WTC11 (cell line): ENCODE measurements at regions not wholly inside any gene's neighbourhood (a gene's known extent, or its start where the extent isn't known, plus 50 kb on each side); places are given as distances from the start of the nearest gene placed in this dataset.

Experiments used
- ATAC-seq: fragments of 200-7000 bp; cut with Tn5 transposase; 2 replicates; pipeline ENCODE4 v1.10.0; 2021; ENCODE audit warnings: mild to moderate bottlenecking, moderate library complexity
- CTCF ChIA-PET: fragments of 300-600 bp; sonication (Branson Sonifier 250); formaldehyde crosslinking; loops from one replicate; lab custom pipeline; 2021; ENCODE audit warnings: antibody characterized with exemption; lab: Charles Lee
- POLR2A ChIA-PET: fragments of 350-600 bp; sonication (Branson Sonifier 250); formaldehyde crosslinking; loops from one replicate; lab custom pipeline; 2021; ENCODE audit warnings: antibody characterized with exemption; lab: Charles Lee
- DNase-seq: peaks from one replicate; pipeline ENCODE4 v3.0.0; 2021; ENCODE audit warnings: low spot score
- H3K27ac Mint-ChIP-seq: 2 replicates; pipeline ENCODE4 v1.8.0; 2021; ENCODE audit warnings: mixed read lengths
- H3K27me3 Mint-ChIP-seq: 2 replicates; pipeline ENCODE4 v1.8.0; 2021; ENCODE audit warnings: low read depth, mild to moderate bottlenecking, moderate library complexity, mixed read lengths
- H3K36me3 Mint-ChIP-seq: 2 replicates; pipeline ENCODE4 v1.8.0; 2021; ENCODE audit warnings: mixed read lengths
- H3K4me1 Mint-ChIP-seq: 2 replicates; pipeline ENCODE4 v1.8.0; 2022; ENCODE audit warnings: mixed read lengths
- H3K4me3 Mint-ChIP-seq: 2 replicates; pipeline ENCODE4 v1.8.0; 2021; ENCODE audit warnings: mild to moderate bottlenecking, moderate library complexity, mixed read lengths
- H3K9me3 Mint-ChIP-seq: 2 replicates; pipeline ENCODE4 v1.8.0; 2021; ENCODE audit warnings: mixed read lengths
- ETV6 ChIP-seq: sonication (generic); formaldehyde crosslinking; IDR thresholded peaks from 2 replicates; pipeline ENCODE4 v1.8.1; 2022; ENCODE audit warnings: mild to moderate bottlenecking, missing genetic modification reagents
- GRHL2 ChIP-seq: fragments of 250-450 bp; sonication (Bioruptor Pico); IDR thresholded peaks from 2 replicates; pipeline ENCODE4 v1.8.0; 2022; ENCODE audit warnings: mild to moderate bottlenecking, moderate library complexity; ENCODE audit not compliant: insufficient replicate concordance, severe bottlenecking
- JAZF1 ChIP-seq: fragments of 250-450 bp; sonication (Bioruptor Pico); IDR thresholded peaks from 2 replicates; pipeline ENCODE4 v1.9.0; 2021; ENCODE audit warnings: moderate library complexity, mild to moderate bottlenecking, inconsistent platforms
- NFATC4 ChIP-seq: fragments of 250-450 bp; sonication (Bioruptor Pico); IDR thresholded peaks from 2 replicates; pipeline ENCODE4 v1.9.0; 2021; ENCODE audit warnings: mild to moderate bottlenecking
- NFE2L1 ChIP-seq: sonication (generic); formaldehyde crosslinking; IDR thresholded peaks from 2 replicates; pipeline ENCODE4 v1.8.1; 2023; ENCODE audit warnings: missing genetic modification reagents
- NR1H2 ChIP-seq: sonication (generic); formaldehyde crosslinking; IDR thresholded peaks from 2 replicates; pipeline ENCODE4 v1.9.0; 2021; ENCODE audit warnings: mild to moderate bottlenecking, moderate library complexity, missing genetic modification reagents
- SP1 ChIP-seq: sonication (generic); formaldehyde crosslinking; conservative IDR thresholded peaks from 2 replicates; pipeline ENCODE4 v1.8.1; 2022; ENCODE audit warnings: missing genetic modification reagents
- ZNF423 ChIP-seq: fragments of 250-450 bp; sonication (Bioruptor Pico); IDR thresholded peaks from 2 replicates; pipeline ENCODE4 v2.1.2; 2022; ENCODE audit warnings: mild to moderate bottlenecking, moderate library complexity
- TF ChIP-seq, protein P1 (sequence below): sonication (generic); formaldehyde crosslinking; IDR thresholded peaks from 2 replicates; pipeline ENCODE4 v1.8.1; 2023; ENCODE audit warnings: mild to moderate bottlenecking, missing genetic modification reagents, moderate library complexity
- TF ChIP-seq, protein P2 (sequence below): sonication (generic); formaldehyde crosslinking; IDR thresholded peaks from 2 replicates; pipeline ENCODE4 v1.8.0; 2023; ENCODE audit warnings: missing genetic modification reagents
- TF ChIP-seq, protein P3 (sequence below): sonication (generic); formaldehyde crosslinking; IDR thresholded peaks from 2 replicates; pipeline ENCODE4 v1.8.1; 2022; ENCODE audit warnings: low read depth, mild to moderate bottlenecking, moderate library complexity, missing genetic modification reagents, borderline replicate concordance
- TF ChIP-seq, protein P4 (sequence below): sonication (generic); formaldehyde crosslinking; IDR thresholded peaks from 2 replicates; pipeline ENCODE4 v1.8.0; 2023; ENCODE audit warnings: mild to moderate bottlenecking, missing genetic modification reagents
- TF ChIP-seq, protein P5 (sequence below): sonication (generic); formaldehyde crosslinking; IDR thresholded peaks from 2 replicates; pipeline ENCODE4 v1.8.0; 2022; ENCODE audit warnings: mild to moderate bottlenecking, missing genetic modification reagents
- TF ChIP-seq, protein P6 (sequence below): sonication (generic); formaldehyde crosslinking; IDR thresholded peaks from 2 replicates; pipeline ENCODE4 v1.8.1; 2023; ENCODE audit warnings: mild to moderate bottlenecking, moderate library complexity, missing genetic modification reagents
- TF ChIP-seq, protein P7 (sequence below): sonication (generic); formaldehyde crosslinking; IDR thresholded peaks from 2 replicates; pipeline ENCODE4 v1.8.1; 2022; ENCODE audit warnings: missing genetic modification reagents, borderline replicate concordance

DNA sequence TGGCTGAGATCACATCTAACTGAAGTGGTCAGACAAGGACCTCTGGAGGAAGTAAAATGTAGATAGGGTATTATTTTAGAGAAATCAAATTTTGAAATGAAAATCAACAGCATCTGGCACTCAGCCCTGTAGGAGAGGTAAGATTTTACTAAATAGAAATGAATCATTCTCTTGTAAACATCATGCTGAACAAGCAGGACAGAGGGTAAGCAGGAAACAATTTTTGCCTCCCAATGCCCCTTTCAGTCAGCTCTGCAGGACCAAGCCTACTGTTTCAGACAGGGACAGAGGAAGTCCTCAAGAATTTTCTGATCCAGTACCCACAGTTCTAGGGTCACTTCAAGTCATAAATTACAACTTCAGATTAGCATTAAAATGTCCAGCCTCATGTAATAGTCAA, 190.1 kb downstream of the ESM1 start:
- ChIA-PET CTCF (no interaction called here), POLR2A (no interaction called here)
- no peak for DNase-seq
- no peak overlapping the region for H3K27ac Mint-ChIP-seq
- peaks cover 4% of the 10 kb centered on the region; the same call in 1 of the 2 replicates for H3K9me3 Mint-ChIP-seq
- H3K36me3 Mint-ChIP-seq = no peaks in the 10 kb centered on the region
- H3K4me1 Mint-ChIP-seq = no peaks in the 10 kb centered on the region
- TF ChIP-seq, protein P1, sequence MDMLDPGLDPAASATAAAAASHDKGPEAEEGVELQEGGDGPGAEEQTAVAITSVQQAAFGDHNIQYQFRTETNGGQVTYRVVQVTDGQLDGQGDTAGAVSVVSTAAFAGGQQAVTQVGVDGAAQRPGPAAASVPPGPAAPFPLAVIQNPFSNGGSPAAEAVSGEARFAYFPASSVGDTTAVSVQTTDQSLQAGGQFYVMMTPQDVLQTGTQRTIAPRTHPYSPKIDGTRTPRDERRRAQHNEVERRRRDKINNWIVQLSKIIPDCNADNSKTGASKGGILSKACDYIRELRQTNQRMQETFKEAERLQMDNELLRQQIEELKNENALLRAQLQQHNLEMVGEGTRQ (CRISPR knock-in tag) = no peak
- TF ChIP-seq ETV6 (CRISPR knock-in tag) = no peak
- TF ChIP-seq GRHL2 (CRISPR knock-in tag) = no peak
- no peak for TF ChIP-seq ZNF423
- TF ChIP-seq, protein P2, sequence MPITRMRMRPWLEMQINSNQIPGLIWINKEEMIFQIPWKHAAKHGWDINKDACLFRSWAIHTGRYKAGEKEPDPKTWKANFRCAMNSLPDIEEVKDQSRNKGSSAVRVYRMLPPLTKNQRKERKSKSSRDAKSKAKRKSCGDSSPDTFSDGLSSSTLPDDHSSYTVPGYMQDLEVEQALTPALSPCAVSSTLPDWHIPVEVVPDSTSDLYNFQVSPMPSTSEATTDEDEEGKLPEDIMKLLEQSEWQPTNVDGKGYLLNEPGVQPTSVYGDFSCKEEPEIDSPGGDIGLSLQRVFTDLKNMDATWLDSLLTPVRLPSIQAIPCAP (CRISPR knock-in tag) = no peak
- no peak for TF ChIP-seq NFE2L1 (CRISPR knock-in tag)
- TF ChIP-seq, protein P3, sequence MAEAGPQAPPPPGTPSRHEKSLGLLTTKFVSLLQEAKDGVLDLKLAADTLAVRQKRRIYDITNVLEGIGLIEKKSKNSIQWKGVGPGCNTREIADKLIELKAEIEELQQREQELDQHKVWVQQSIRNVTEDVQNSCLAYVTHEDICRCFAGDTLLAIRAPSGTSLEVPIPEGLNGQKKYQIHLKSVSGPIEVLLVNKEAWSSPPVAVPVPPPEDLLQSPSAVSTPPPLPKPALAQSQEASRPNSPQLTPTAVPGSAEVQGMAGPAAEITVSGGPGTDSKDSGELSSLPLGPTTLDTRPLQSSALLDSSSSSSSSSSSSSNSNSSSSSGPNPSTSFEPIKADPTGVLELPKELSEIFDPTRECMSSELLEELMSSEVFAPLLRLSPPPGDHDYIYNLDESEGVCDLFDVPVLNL (CRISPR knock-in tag) = no peak
- TF ChIP-seq, protein P4, sequence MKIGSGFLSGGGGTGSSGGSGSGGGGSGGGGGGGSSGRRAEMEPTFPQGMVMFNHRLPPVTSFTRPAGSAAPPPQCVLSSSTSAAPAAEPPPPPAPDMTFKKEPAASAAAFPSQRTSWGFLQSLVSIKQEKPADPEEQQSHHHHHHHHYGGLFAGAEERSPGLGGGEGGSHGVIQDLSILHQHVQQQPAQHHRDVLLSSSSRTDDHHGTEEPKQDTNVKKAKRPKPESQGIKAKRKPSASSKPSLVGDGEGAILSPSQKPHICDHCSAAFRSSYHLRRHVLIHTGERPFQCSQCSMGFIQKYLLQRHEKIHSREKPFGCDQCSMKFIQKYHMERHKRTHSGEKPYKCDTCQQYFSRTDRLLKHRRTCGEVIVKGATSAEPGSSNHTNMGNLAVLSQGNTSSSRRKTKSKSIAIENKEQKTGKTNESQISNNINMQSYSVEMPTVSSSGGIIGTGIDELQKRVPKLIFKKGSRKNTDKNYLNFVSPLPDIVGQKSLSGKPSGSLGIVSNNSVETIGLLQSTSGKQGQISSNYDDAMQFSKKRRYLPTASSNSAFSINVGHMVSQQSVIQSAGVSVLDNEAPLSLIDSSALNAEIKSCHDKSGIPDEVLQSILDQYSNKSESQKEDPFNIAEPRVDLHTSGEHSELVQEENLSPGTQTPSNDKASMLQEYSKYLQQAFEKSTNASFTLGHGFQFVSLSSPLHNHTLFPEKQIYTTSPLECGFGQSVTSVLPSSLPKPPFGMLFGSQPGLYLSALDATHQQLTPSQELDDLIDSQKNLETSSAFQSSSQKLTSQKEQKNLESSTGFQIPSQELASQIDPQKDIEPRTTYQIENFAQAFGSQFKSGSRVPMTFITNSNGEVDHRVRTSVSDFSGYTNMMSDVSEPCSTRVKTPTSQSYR = no peak
- TF ChIP-seq SP1 = no peak
- TF ChIP-seq, protein P5, sequence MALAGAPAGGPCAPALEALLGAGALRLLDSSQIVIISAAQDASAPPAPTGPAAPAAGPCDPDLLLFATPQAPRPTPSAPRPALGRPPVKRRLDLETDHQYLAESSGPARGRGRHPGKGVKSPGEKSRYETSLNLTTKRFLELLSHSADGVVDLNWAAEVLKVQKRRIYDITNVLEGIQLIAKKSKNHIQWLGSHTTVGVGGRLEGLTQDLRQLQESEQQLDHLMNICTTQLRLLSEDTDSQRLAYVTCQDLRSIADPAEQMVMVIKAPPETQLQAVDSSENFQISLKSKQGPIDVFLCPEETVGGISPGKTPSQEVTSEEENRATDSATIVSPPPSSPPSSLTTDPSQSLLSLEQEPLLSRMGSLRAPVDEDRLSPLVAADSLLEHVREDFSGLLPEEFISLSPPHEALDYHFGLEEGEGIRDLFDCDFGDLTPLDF = no peak
- TF ChIP-seq NR1H2 (CRISPR knock-in tag) = no peak
- no peak for TF ChIP-seq NFATC4 (CRISPR knock-in tag)
- no peak for TF ChIP-seq JAZF1 (CRISPR knock-in tag)
- TF ChIP-seq, protein P6, sequence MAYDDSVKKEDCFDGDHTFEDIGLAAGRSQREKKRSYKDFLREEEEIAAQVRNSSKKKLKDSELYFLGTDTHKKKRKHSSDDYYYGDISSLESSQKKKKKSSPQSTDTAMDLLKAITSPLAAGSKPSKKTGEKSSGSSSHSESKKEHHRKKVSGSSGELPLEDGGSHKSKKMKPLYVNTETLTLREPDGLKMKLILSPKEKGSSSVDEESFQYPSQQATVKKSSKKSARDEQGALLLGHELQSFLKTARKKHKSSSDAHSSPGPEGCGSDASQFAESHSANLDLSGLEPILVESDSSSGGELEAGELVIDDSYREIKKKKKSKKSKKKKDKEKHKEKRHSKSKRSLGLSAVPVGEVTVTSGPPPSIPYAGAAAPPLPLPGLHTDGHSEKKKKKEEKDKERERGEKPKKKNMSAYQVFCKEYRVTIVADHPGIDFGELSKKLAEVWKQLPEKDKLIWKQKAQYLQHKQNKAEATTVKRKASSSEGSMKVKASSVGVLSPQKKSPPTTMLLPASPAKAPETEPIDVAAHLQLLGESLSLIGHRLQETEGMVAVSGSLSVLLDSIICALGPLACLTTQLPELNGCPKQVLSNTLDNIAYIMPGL = no peak
- TF ChIP-seq, protein P7, sequence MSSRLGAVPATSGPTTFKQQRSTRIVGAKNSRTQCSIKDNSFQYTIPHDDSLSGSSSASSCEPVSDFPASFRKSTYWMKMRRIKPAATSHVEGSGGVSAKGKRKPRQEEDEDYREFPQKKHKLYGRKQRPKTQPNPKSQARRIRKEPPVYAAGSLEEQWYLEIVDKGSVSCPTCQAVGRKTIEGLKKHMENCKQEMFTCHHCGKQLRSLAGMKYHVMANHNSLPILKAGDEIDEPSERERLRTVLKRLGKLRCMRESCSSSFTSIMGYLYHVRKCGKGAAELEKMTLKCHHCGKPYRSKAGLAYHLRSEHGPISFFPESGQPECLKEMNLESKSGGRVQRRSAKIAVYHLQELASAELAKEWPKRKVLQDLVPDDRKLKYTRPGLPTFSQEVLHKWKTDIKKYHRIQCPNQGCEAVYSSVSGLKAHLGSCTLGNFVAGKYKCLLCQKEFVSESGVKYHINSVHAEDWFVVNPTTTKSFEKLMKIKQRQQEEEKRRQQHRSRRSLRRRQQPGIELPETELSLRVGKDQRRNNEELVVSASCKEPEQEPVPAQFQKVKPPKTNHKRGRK (CRISPR knock-in tag) = no peak
- H3K27me3 Mint-ChIP-seq = no peaks in the 10 kb centered on the region
- no peak overlapping the region for H3K4me3 Mint-ChIP-seq
- ATAC-seq = no peak
